ENCODE measurements at regions not wholly inside any gene's neighbourhood (a gene's known extent, or its start where the extent isn't known, plus 50 kb on each side); places are given as distances from the start of the nearest gene placed in this dataset.

- Histone ChIP-seq H3K27me3 (ENCODE audit: insufficient read depth) (no peaks in the 10 kb centered on the region), H3K4me3 (no peak overlapping the region), H3F3A (replicated peaks; ENCODE audit: low read depth) (no peaks in the 10 kb centered on the region), H3K4me1 (ENCODE audit: insufficient read depth) (peaks cover 27% of the 10 kb centered on the region), H3K4me2 (no peak overlapping the region), H3K79me2 (replicated peaks; ENCODE audit: insufficient read depth) (no peaks in the 10 kb centered on the region), H3K36me3 (ENCODE audit: insufficient read depth) (no peaks in the 10 kb centered on the region), H2AFZ (no peak overlapping the region), H3K27ac (ENCODE audit: low read depth) (no peak overlapping the region), H3K9me2 (ENCODE audit: insufficient read depth) (no peaks in the 10 kb centered on the region; the same call in 1 of the 2 replicates), H4K20me1 (replicated peaks; ENCODE audit: insufficient read depth) (no peaks in the 10 kb centered on the region)
- H3K9me3 Mint-ChIP-seq: no peaks in the 10 kb centered on the region
- no peak overlapping the region for H3K4me3 Mint-ChIP-seq
- ATAC-seq: peak; percentile 83
- TF ChIP-seq ZNF462 (CRISPR knock-in tag; IDR thresholded peaks at IDR 0.05) (no peak), CREB1 (CRISPR knock-in tag; IDR thresholded peaks at IDR 0.05; ENCODE audit: low read depth) (no peak), REST (IDR thresholded peaks at IDR 0.05; ENCODE audit: unreplicated experiment) (no peak), EZH2 (IDR thresholded peaks at IDR 0.05; ENCODE audit: low read depth, unreplicated experiment) (no peak), ZNF331 (CRISPR knock-in tag; IDR thresholded peaks at IDR 0.05; ENCODE audit: low read depth) (no peak), POLR2AphosphoS5 (IDR thresholded peaks at IDR 0.05; ENCODE audit: low read depth) (no peak), NANOG (IDR thresholded peaks at IDR 0.05; ENCODE audit: borderline replicate concordance) (no peak), ETS1 (IDR thresholded peaks at IDR 0.05) (no peak), ZNF114 (CRISPR knock-in tag; IDR thresholded peaks at IDR 0.05) (no peak), STAT1 (IDR thresholded peaks at IDR 0.05; ENCODE audit: unreplicated experiment) (no peak), JUNB (IDR thresholded peaks at IDR 0.05; ENCODE audit: unreplicated experiment) (no peak), EZH2phosphoT487 (IDR thresholded peaks at IDR 0.05; ENCODE audit: unreplicated experiment) (no peak)
- peak; percentile 41 for DNase-seq (ENCODE audit: low spot score)
- peak overlapping the region; percentile 8 for H3K27ac Mint-ChIP-seq
- peaks cover 29% of the 10 kb centered on the region for H3K4me1 Mint-ChIP-seq
- no peaks in the 10 kb centered on the region; the same call in 2 of the 3 replicates for H3K36me3 Mint-ChIP-seq (ENCODE audit: low read depth)
- H3K27me3 Mint-ChIP-seq (ENCODE audit: insufficient read depth, low read depth, poor library complexity): no peaks in the 10 kb centered on the region
Observed at GRCh38 chr20:11443382-11444119, 474.1 kb upstream of the BTBD3 start.

All from GM23338 (cell line).